Stimulated activated CD4-positive, alpha-beta T cell treated with anti-CD3 and anti-CD28 coated beads, Interleukin-12 subunit alpha, Interleukin-12 subunit beta, amount 100 ng/mL, for 4 hours (primary cell): ENCODE measurements at regions not wholly inside any gene's neighbourhood (a gene's known extent, or its start where the extent isn't known, plus 50 kb on each side); places are given as distances from the start of the nearest gene placed in this dataset.
"Not testable (repeated sequence)": the region's sequence is repeated elsewhere in the genome, so short reads cannot be mapped to it uniquely, and the experiment has no call there.

ENCODE experiments used
- DNase-seq: peaks from one replicate; pipeline ENCODE4 v3.0.0-alpha.2; 2020

GRCh38 chr6:137657351-137657911, 163.2 kb upstream of the OLIG3 start:
- DNase-seq = no peak

GRCh38 chr6:137658287-137658686, 164.1 kb upstream of the OLIG3 start:
- DNase-seq = no peak

GRCh38 chr6:137659871-137660270, 165.7 kb upstream of the OLIG3 start:
- no peak for DNase-seq

GRCh38 chr6:137660296-137660731, 166.1 kb upstream of the OLIG3 start:
- DNase-seq = no peak

- DNase-seq = peak; percentile 57
Observed at GRCh38 chr6:137661601-137662000, 167.4 kb upstream of the OLIG3 start.

- DNase-seq = no peak
Observed at GRCh38 chr6:137664183-137664582, 170.0 kb upstream of the OLIG3 start.

GRCh38 chr6:137665342-137665934, 171.2 kb upstream of the OLIG3 start:
- no peak for DNase-seq

GRCh38 chr6:137666202-137666774, 172.1 kb upstream of the OLIG3 start:
- no peak for DNase-seq

GRCh38 chr6:137673603-137674002, 179.4 kb upstream of the OLIG3 start:
- DNase-seq = no peak

- DNase-seq = no peak
Observed at GRCh38 chr6:137676888-137677287, 182.7 kb upstream of the OLIG3 start.

- DNase-seq = no peak
Observed at GRCh38 chr6:137677709-137678108, 183.5 kb upstream of the OLIG3 start.

- no peak for DNase-seq
Observed at GRCh38 chr6:137678451-137678850, 184.3 kb upstream of the OLIG3 start.

- no peak for DNase-seq
Observed at GRCh38 chr6:137680705-137681346, 186.2 kb upstream of the TNFAIP3 start.

GRCh38 chr6:137681445-137682009, 185.5 kb upstream of the TNFAIP3 start:
- no peak for DNase-seq

GRCh38 chr6:137682658-137683057, 184.4 kb upstream of the TNFAIP3 start:
- DNase-seq = not testable (repeated sequence)

- DNase-seq = no peak
Observed at GRCh38 chr6:137683916-137684315, 183.1 kb upstream of the TNFAIP3 start.

- DNase-seq = no peak
Observed at GRCh38 chr6:137685798-137686375, 181.2 kb upstream of the TNFAIP3 start.

GRCh38 chr6:137687818-137688217, 179.2 kb upstream of the TNFAIP3 start:
- DNase-seq = no peak

GRCh38 chr6:137688230-137688971, 178.7 kb upstream of the TNFAIP3 start:
- DNase-seq = no peak

- no peak for DNase-seq
Observed at GRCh38 chr6:137689377-137689776, 177.7 kb upstream of the TNFAIP3 start.

- no peak for DNase-seq
Observed at GRCh38 chr6:137690034-137690433, 177.0 kb upstream of the TNFAIP3 start.

GRCh38 chr6:137690721-137691120, 176.3 kb upstream of the TNFAIP3 start:
- no peak for DNase-seq

- no peak for DNase-seq
Observed at GRCh38 chr6:137692308-137692707, 174.8 kb upstream of the TNFAIP3 start.
